Panc1 (cell line): ENCODE measurements at regions not wholly inside any gene's neighbourhood (a gene's known extent, or its start where the extent isn't known, plus 50 kb on each side); places are given as distances from the start of the nearest gene placed in this dataset.

Experiments
- ATAC-seq: fragments of 200-7000 bp; cut with Tn5 transposase; 2 replicates; pipeline ENCODE4 v1.9.1; 2020; ENCODE audit warnings: mild to moderate bottlenecking, moderate library complexity
- BruUV-seq: library from RNA; stranded (reverse); fragments of 400-500 nt; replicated peaks from 2 replicates; lab custom pipeline; 2021; lab: Mats Ljungman, UMichigan
- CTCF ChIA-PET: fragments of 300-600 bp; sonication (Branson Sonifier 250); formaldehyde crosslinking; loops from one replicate; lab custom pipeline; 2022; ENCODE audit warnings: antibody characterized with exemption; lab: Charles Lee
- POLR2A ChIA-PET: fragments of 300-600 bp; sonication (Branson Sonifier 250); formaldehyde crosslinking; loops from one replicate; lab custom pipeline; 2022; ENCODE audit warnings: antibody characterized with exemption; lab: Charles Lee
- DNase-seq: peaks from one replicate; pipeline ENCODE4 v3.0.0-alpha.2; 2010; ENCODE audit warnings: low read depth, low spot score
- H3K27ac ChIP-seq: 2 replicates; pipeline ENCODE4 v1.5.1; 2011; ENCODE audit warnings: mild to moderate bottlenecking, low read length, inconsistent platforms
- H3K27me3 ChIP-seq: fragments of 200-500 bp; sonication (Bioruptor generic); 2 replicates; pipeline ENCODE4 v1.6.0; 2014; ENCODE audit warnings: low read length, inconsistent platforms; ENCODE audit not compliant: control insufficient read depth, insufficient read depth
- H3K36me3 ChIP-seq: fragments of 200-500 bp; sonication (Bioruptor generic); 2 replicates; pipeline ENCODE4 v1.5.1; 2014; ENCODE audit warnings: inconsistent platforms, mild to moderate bottlenecking, low read length, moderate library complexity; ENCODE audit not compliant: control insufficient read depth, insufficient read depth
- H3K4me1 ChIP-seq: 2 replicates; pipeline ENCODE4 v1.5.1; 2011; ENCODE audit warnings: inconsistent platforms, mild to moderate bottlenecking, low read length, moderate library complexity; ENCODE audit not compliant: control insufficient read depth, insufficient read depth
- H3K4me3 ChIP-seq, 2 experiments: 2 replicates each; pipeline ENCODE4 v1.5.1; 2011 to 2012; ENCODE audit warnings: low read depth in 2 of 2, low read length in 2 of 2, mild to moderate bottlenecking in 2 of 2, inconsistent platforms in 1 of 2, moderate library complexity in 1 of 2
- H3K9me3 ChIP-seq: fragments of 200-500 bp; sonication (Bioruptor generic); 2 replicates; pipeline ENCODE4 v1.5.1; 2014; ENCODE audit warnings: low read depth, mild to moderate bottlenecking, inconsistent platforms, low read length, moderate library complexity; ENCODE audit not compliant: control insufficient read depth, insufficient read depth
- POLR2AphosphoS5 ChIP-seq: IDR thresholded peaks from 2 replicates; pipeline ENCODE4 v1.6.1; 2012; ENCODE audit warnings: mild to moderate bottlenecking, low read depth, low read length, moderate library complexity
- REST ChIP-seq, 2 experiments: IDR thresholded peaks; 2 replicates each; pipeline ENCODE4 v1.6.1; 2011 to 2012; ENCODE audit warnings: low read depth in 2 of 2, control low read depth in 1 of 2, low read length in 1 of 2, mild to moderate bottlenecking in 1 of 2, moderate library complexity in 1 of 2; ENCODE audit not compliant: insufficient read depth in 1 of 2
- SIN3A ChIP-seq: IDR thresholded peaks from 2 replicates; pipeline ENCODE4 v1.6.1; 2012; ENCODE audit warnings: low read depth, mild to moderate bottlenecking, low read length, moderate library complexity, borderline replicate concordance; ENCODE audit not compliant: insufficient read depth
- TCF7L2 ChIP-seq: IDR thresholded peaks from 2 replicates; pipeline ENCODE4 v1.6.1; 2011; ENCODE audit warnings: mild to moderate bottlenecking, low read depth, low read length, inconsistent platforms
- in situ Hi-C: cut with HindIII; loops from 2 replicates; pipeline ENCODE4 v1.10.0; 2016; ENCODE audit warnings: low sequenced_read_pairs, low pct_unique_long_range_greater_than_20kb
- intact Hi-C: fragments of 100-400 bp; cut with micrococcal nuclease; formaldehyde crosslinking; loops from one replicate; pipeline ENCODE4 v1.10.0; 2022; ENCODE audit not compliant: unreplicated experiment
- TF ChIP-seq, protein P1 (sequence below): fragments of 450-650 bp; IDR thresholded peaks from 2 replicates; pipeline ENCODE4 v1.5.1; 2017; ENCODE audit warnings: mild to moderate bottlenecking

- no TSS peak for BruUV-seq
- DNase-seq (no peak), ATAC-seq (no peak)
- ChIA-PET CTCF (no interaction called here), POLR2A (no interaction called here)
- no peaks in the 10 kb centered on the region for H3K9me3 ChIP-seq
- TF ChIP-seq TCF7L2 (no peak), POLR2AphosphoS5 (no peak), REST (IDR thresholded peaks at IDR 0.05; ENCODE audit: insufficient read depth in 1 of 2, low read depth in 2 of 2, low read length in 1 of 2) (no peak), SIN3A (no peak)
- TF ChIP-seq, protein P1, sequence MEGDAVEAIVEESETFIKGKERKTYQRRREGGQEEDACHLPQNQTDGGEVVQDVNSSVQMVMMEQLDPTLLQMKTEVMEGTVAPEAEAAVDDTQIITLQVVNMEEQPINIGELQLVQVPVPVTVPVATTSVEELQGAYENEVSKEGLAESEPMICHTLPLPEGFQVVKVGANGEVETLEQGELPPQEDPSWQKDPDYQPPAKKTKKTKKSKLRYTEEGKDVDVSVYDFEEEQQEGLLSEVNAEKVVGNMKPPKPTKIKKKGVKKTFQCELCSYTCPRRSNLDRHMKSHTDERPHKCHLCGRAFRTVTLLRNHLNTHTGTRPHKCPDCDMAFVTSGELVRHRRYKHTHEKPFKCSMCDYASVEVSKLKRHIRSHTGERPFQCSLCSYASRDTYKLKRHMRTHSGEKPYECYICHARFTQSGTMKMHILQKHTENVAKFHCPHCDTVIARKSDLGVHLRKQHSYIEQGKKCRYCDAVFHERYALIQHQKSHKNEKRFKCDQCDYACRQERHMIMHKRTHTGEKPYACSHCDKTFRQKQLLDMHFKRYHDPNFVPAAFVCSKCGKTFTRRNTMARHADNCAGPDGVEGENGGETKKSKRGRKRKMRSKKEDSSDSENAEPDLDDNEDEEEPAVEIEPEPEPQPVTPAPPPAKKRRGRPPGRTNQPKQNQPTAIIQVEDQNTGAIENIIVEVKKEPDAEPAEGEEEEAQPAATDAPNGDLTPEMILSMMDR = no peak
- H3K4me1 ChIP-seq = no peaks in the 10 kb centered on the region
- H3K36me3 ChIP-seq = no peaks in the 10 kb centered on the region
- H3K27me3 ChIP-seq = no peaks in the 10 kb centered on the region
- in situ Hi-C loops = no loop called here
- H3K4me3 ChIP-seq = no peak overlapping the region
- no peak overlapping the region for H3K27ac ChIP-seq
- intact Hi-C loops = no loop called here
Measured at GRCh38 chr3:164498917-164499316, 579.4 kb downstream of the SI start.

- H3K9me3 ChIP-seq = no peaks in the 10 kb centered on the region
- POLR2A ChIA-PET = no interaction called here
- TF ChIP-seq POLR2AphosphoS5 = no peak
- TF ChIP-seq SIN3A = no peak
- no peak for TF ChIP-seq REST (IDR thresholded peaks at IDR 0.05; ENCODE audit: insufficient read depth in 1 of 2, low read depth in 2 of 2, low read length in 1 of 2)
- H3K27ac ChIP-seq = no peak overlapping the region
- in situ Hi-C loops (no loop called here), intact Hi-C loops (no loop called here)
- ATAC-seq = no peak
- no peaks in the 10 kb centered on the region; the same call in 1 of the 2 replicates for H3K36me3 ChIP-seq
- H3K27me3 ChIP-seq = no peaks in the 10 kb centered on the region
- no peaks in the 10 kb centered on the region for H3K4me1 ChIP-seq
- CTCF ChIA-PET = no interaction called here
- DNase-seq = no peak
- H3K4me3 ChIP-seq = no peak overlapping the region
- BruUV-seq = no TSS peak
Measured at GRCh38 chr3:164488893-164489292, 589.4 kb downstream of the SI start.
